ENCODE measurements at regions not wholly inside any gene's neighbourhood (a gene's known extent, or its start where the extent isn't known, plus 50 kb on each side); places are given as distances from the start of the nearest gene placed in this dataset.

GRCh38 chr10:35927341-35927740 is 285.2 kb upstream of the FZD8 start:
- Histone ChIP-seq H3K27ac (ENCODE audit: low read depth, low read length) (no peak overlapping the region), H3K9ac (ENCODE audit: low read depth in 1 of 2, low read length in 2 of 2) (no peak overlapping the region), H3K4me3 (ENCODE audit: low read depth in 1 of 2, low read length in 2 of 2) (no peak overlapping the region), H3K36me3 (ENCODE audit: control insufficient read depth in 1 of 2, insufficient read depth in 2 of 2, low read length in 2 of 2) (no peaks in the 10 kb centered on the region), H3K4me1 (ENCODE audit: control insufficient read depth in 1 of 2, insufficient read depth in 2 of 2, low read length in 2 of 2) (no peaks in the 10 kb centered on the region), H3K9me3 (ENCODE audit: control insufficient read depth in 1 of 2, low read length in 2 of 2) (no peaks in the 10 kb centered on the region), H3K27me3 (ENCODE audit: control insufficient read depth in 1 of 2, insufficient read depth in 2 of 2, low read length in 2 of 2) (no peaks in the 10 kb centered on the region)

- H3K36me3 ChIP-seq (ENCODE audit: control insufficient read depth in 1 of 2, insufficient read depth in 2 of 2, low read length in 2 of 2) = no peaks in the 10 kb centered on the region
Observed at GRCh38 chr10:35926846-35927245, 284.8 kb upstream of the FZD8 start.

GRCh38 chr10:35925493-35925892 is 283.4 kb upstream of the FZD8 start:
- no peak overlapping the region for H3K4me3 ChIP-seq (ENCODE audit: low read depth in 1 of 2, low read length in 2 of 2)
- H3K4me1 ChIP-seq (ENCODE audit: control insufficient read depth in 1 of 2, insufficient read depth in 2 of 2, low read length in 2 of 2) = no peaks in the 10 kb centered on the region
- H3K27ac ChIP-seq (ENCODE audit: low read depth, low read length) = no peak overlapping the region

More at GRCh38 chr10:35926846-35927245, 284.8 kb upstream of the FZD8 start:
- Histone ChIP-seq H3K9ac (ENCODE audit: low read depth in 1 of 2, low read length in 2 of 2) (no peak overlapping the region), H3K27ac (ENCODE audit: low read depth, low read length) (no peak overlapping the region), H3K4me3 (ENCODE audit: low read depth in 1 of 2, low read length in 2 of 2) (no peak overlapping the region), H3K4me1 (ENCODE audit: control insufficient read depth in 1 of 2, insufficient read depth in 2 of 2, low read length in 2 of 2) (no peaks in the 10 kb centered on the region), H3K27me3 (ENCODE audit: control insufficient read depth in 1 of 2, insufficient read depth in 2 of 2, low read length in 2 of 2) (no peaks in the 10 kb centered on the region), H3K9me3 (ENCODE audit: control insufficient read depth in 1 of 2, low read length in 2 of 2) (no peaks in the 10 kb centered on the region)

GRCh38 chr10:35924759-35925158 is 282.7 kb upstream of the FZD8 start:
- no peak overlapping the region for H3K4me3 ChIP-seq (ENCODE audit: low read depth in 1 of 2, low read length in 2 of 2)
- H3K27me3 ChIP-seq (ENCODE audit: control insufficient read depth in 1 of 2, insufficient read depth in 2 of 2, low read length in 2 of 2) = no peaks in the 10 kb centered on the region
- no peak overlapping the region for H3K9ac ChIP-seq (ENCODE audit: low read depth in 1 of 2, low read length in 2 of 2)
- H3K4me1 ChIP-seq (ENCODE audit: control insufficient read depth in 1 of 2, insufficient read depth in 2 of 2, low read length in 2 of 2) = no peaks in the 10 kb centered on the region
- H3K36me3 ChIP-seq (ENCODE audit: control insufficient read depth in 1 of 2, insufficient read depth in 2 of 2, low read length in 2 of 2) = no peaks in the 10 kb centered on the region
- no peak overlapping the region for H3K27ac ChIP-seq (ENCODE audit: low read depth, low read length)
- no peaks in the 10 kb centered on the region for H3K9me3 ChIP-seq (ENCODE audit: control insufficient read depth in 1 of 2, low read length in 2 of 2)

More at GRCh38 chr10:35925493-35925892, 283.4 kb upstream of the FZD8 start:
- Histone ChIP-seq H3K36me3 (ENCODE audit: control insufficient read depth in 1 of 2, insufficient read depth in 2 of 2, low read length in 2 of 2) (no peaks in the 10 kb centered on the region), H3K9ac (ENCODE audit: low read depth in 1 of 2, low read length in 2 of 2) (no peak overlapping the region), H3K27me3 (ENCODE audit: control insufficient read depth in 1 of 2, insufficient read depth in 2 of 2, low read length in 2 of 2) (no peaks in the 10 kb centered on the region), H3K9me3 (ENCODE audit: control insufficient read depth in 1 of 2, low read length in 2 of 2) (no peaks in the 10 kb centered on the region)

- no peak overlapping the region for H3K4me3 ChIP-seq (ENCODE audit: low read depth in 1 of 2, low read length in 2 of 2)
- H3K9ac ChIP-seq (ENCODE audit: low read depth in 1 of 2, low read length in 2 of 2) = no peak overlapping the region
- H3K9me3 ChIP-seq (ENCODE audit: control insufficient read depth in 1 of 2, low read length in 2 of 2) = no peaks in the 10 kb centered on the region
- no peaks in the 10 kb centered on the region for H3K36me3 ChIP-seq (ENCODE audit: control insufficient read depth in 1 of 2, insufficient read depth in 2 of 2, low read length in 2 of 2)
- no peaks in the 10 kb centered on the region for H3K4me1 ChIP-seq (ENCODE audit: control insufficient read depth in 1 of 2, insufficient read depth in 2 of 2, low read length in 2 of 2)
- H3K27ac ChIP-seq (ENCODE audit: low read depth, low read length) = no peak overlapping the region
- H3K27me3 ChIP-seq (ENCODE audit: control insufficient read depth in 1 of 2, insufficient read depth in 2 of 2, low read length in 2 of 2) = no peaks in the 10 kb centered on the region
Observed at GRCh38 chr10:35922876-35923600, 280.9 kb upstream of the FZD8 start.

- H3K9me3 ChIP-seq (ENCODE audit: control insufficient read depth in 1 of 2, low read length in 2 of 2) = no peaks in the 10 kb centered on the region
- H3K27ac ChIP-seq (ENCODE audit: low read depth, low read length) = no peak overlapping the region
- no peaks in the 10 kb centered on the region for H3K27me3 ChIP-seq (ENCODE audit: control insufficient read depth in 1 of 2, insufficient read depth in 2 of 2, low read length in 2 of 2)
- no peaks in the 10 kb centered on the region for H3K4me1 ChIP-seq (ENCODE audit: control insufficient read depth in 1 of 2, insufficient read depth in 2 of 2, low read length in 2 of 2)
- H3K9ac ChIP-seq (ENCODE audit: low read depth in 1 of 2, low read length in 2 of 2) = no peak overlapping the region
- no peak overlapping the region for H3K4me3 ChIP-seq (ENCODE audit: low read depth in 1 of 2, low read length in 2 of 2)
- no peaks in the 10 kb centered on the region for H3K36me3 ChIP-seq (ENCODE audit: control insufficient read depth in 1 of 2, insufficient read depth in 2 of 2, low read length in 2 of 2)
Observed at GRCh38 chr10:35921866-35922350, 279.8 kb upstream of the FZD8 start.

- H3K4me1 ChIP-seq (ENCODE audit: control insufficient read depth in 1 of 2, insufficient read depth in 2 of 2, low read length in 2 of 2) = no peaks in the 10 kb centered on the region
- H3K27me3 ChIP-seq (ENCODE audit: control insufficient read depth in 1 of 2, insufficient read depth in 2 of 2, low read length in 2 of 2) = no peaks in the 10 kb centered on the region
Observed at GRCh38 chr10:35916791-35917190, 274.7 kb upstream of the FZD8 start.

GRCh38 chr10:35913628-35914027 is 271.5 kb upstream of the FZD8 start:
- no peaks in the 10 kb centered on the region for H3K36me3 ChIP-seq (ENCODE audit: control insufficient read depth in 1 of 2, insufficient read depth in 2 of 2, low read length in 2 of 2)
- H3K9me3 ChIP-seq (ENCODE audit: control insufficient read depth in 1 of 2, low read length in 2 of 2) = no peaks in the 10 kb centered on the region
- no peak overlapping the region for H3K27ac ChIP-seq (ENCODE audit: low read depth, low read length)
- H3K4me1 ChIP-seq (ENCODE audit: control insufficient read depth in 1 of 2, insufficient read depth in 2 of 2, low read length in 2 of 2) = no peaks in the 10 kb centered on the region
- H3K4me3 ChIP-seq (ENCODE audit: low read depth in 1 of 2, low read length in 2 of 2) = no peak overlapping the region
- no peaks in the 10 kb centered on the region for H3K27me3 ChIP-seq (ENCODE audit: control insufficient read depth in 1 of 2, insufficient read depth in 2 of 2, low read length in 2 of 2)
- no peak overlapping the region for H3K9ac ChIP-seq (ENCODE audit: low read depth in 1 of 2, low read length in 2 of 2)

More at GRCh38 chr10:35916791-35917190, 274.7 kb upstream of the FZD8 start:
- H3K27ac ChIP-seq (ENCODE audit: low read depth, low read length) = no peak overlapping the region
- no peaks in the 10 kb centered on the region for H3K36me3 ChIP-seq (ENCODE audit: control insufficient read depth in 1 of 2, insufficient read depth in 2 of 2, low read length in 2 of 2)
- H3K4me3 ChIP-seq (ENCODE audit: low read depth in 1 of 2, low read length in 2 of 2) = no peak overlapping the region
- H3K9ac ChIP-seq (ENCODE audit: low read depth in 1 of 2, low read length in 2 of 2) = no peak overlapping the region
- no peaks in the 10 kb centered on the region for H3K9me3 ChIP-seq (ENCODE audit: control insufficient read depth in 1 of 2, low read length in 2 of 2)

- Histone ChIP-seq H3K27ac (ENCODE audit: low read depth, low read length) (no peak overlapping the region), H3K27me3 (ENCODE audit: control insufficient read depth in 1 of 2, insufficient read depth in 2 of 2, low read length in 2 of 2) (no peaks in the 10 kb centered on the region), H3K36me3 (ENCODE audit: control insufficient read depth in 1 of 2, insufficient read depth in 2 of 2, low read length in 2 of 2) (no peaks in the 10 kb centered on the region), H3K4me1 (ENCODE audit: control insufficient read depth in 1 of 2, insufficient read depth in 2 of 2, low read length in 2 of 2) (no peaks in the 10 kb centered on the region), H3K4me3 (ENCODE audit: low read depth in 1 of 2, low read length in 2 of 2) (no peak overlapping the region), H3K9ac (ENCODE audit: low read depth in 1 of 2, low read length in 2 of 2) (no peak overlapping the region), H3K9me3 (ENCODE audit: control insufficient read depth in 1 of 2, low read length in 2 of 2) (no peaks in the 10 kb centered on the region)
Observed at GRCh38 chr10:35912615-35913569, 270.8 kb upstream of the FZD8 start.

GRCh38 chr10:35911954-35912353 is 269.9 kb upstream of the FZD8 start:
- no peaks in the 10 kb centered on the region for H3K36me3 ChIP-seq (ENCODE audit: control insufficient read depth in 1 of 2, insufficient read depth in 2 of 2, low read length in 2 of 2)
- no peak overlapping the region for H3K4me3 ChIP-seq (ENCODE audit: low read depth in 1 of 2, low read length in 2 of 2)

More at GRCh38 chr10:35911954-35912353, 269.9 kb upstream of the FZD8 start:
- H3K9ac ChIP-seq (ENCODE audit: low read depth in 1 of 2, low read length in 2 of 2) = no peak overlapping the region
- no peaks in the 10 kb centered on the region for H3K27me3 ChIP-seq (ENCODE audit: control insufficient read depth in 1 of 2, insufficient read depth in 2 of 2, low read length in 2 of 2)
- no peak overlapping the region for H3K27ac ChIP-seq (ENCODE audit: low read depth, low read length)
- no peaks in the 10 kb centered on the region for H3K9me3 ChIP-seq (ENCODE audit: control insufficient read depth in 1 of 2, low read length in 2 of 2)
- no peaks in the 10 kb centered on the region for H3K4me1 ChIP-seq (ENCODE audit: control insufficient read depth in 1 of 2, insufficient read depth in 2 of 2, low read length in 2 of 2)
